CD4-positive, alpha-beta T cell treated with Interleukin-21 for 1 hour (primary cell): ENCODE measurements at regions not wholly inside any gene's neighbourhood (a gene's known extent, or its start where the extent isn't known, plus 50 kb on each side); places are given as distances from the start of the nearest gene placed in this dataset.

Experiments used
- DNase-seq: peaks from one replicate; pipeline ENCODE4 v3.0.0-alpha.2; 2020

DNA sequence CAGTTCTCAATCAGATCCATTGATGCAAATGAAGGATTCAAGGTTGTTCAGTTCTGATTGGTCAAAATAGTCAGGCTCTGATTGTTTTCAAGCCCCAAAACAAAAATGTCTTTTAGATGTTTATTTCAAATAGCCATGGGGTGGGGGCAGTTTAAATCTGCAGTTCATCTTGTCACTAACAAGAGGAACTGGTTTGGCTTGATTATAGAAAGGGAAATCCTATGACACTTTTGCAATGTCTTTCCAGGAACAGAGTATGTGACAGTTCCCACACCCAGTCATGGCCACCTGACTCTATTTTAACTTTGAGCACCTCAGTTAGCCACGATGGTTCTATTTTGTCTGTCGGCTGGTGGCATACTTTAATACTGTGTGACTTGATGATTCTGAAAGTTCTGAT lies 1544.1 kb downstream of the PLA2G4A start:
- DNase-seq: no peak

DNA sequence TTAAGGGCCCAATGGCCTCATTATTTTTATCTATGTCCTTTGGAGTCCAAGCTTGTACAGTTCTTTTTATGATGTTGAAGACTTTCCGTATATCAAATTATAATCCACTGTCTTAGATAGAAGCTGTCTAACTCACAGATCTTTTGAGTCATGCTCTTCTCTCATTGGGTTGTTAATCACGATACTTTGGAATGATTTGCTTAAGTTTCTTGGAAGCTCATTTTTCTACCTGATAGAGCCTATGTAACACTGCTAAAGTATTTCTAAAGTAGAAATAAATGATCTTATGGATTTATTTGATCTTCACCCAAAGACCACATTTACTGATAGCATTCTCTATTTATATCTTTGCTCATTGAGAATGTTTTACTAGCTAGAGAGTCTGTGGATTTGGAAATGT lies 1554.1 kb downstream of the PLA2G4A start:
- DNase-seq: no peak

DNA sequence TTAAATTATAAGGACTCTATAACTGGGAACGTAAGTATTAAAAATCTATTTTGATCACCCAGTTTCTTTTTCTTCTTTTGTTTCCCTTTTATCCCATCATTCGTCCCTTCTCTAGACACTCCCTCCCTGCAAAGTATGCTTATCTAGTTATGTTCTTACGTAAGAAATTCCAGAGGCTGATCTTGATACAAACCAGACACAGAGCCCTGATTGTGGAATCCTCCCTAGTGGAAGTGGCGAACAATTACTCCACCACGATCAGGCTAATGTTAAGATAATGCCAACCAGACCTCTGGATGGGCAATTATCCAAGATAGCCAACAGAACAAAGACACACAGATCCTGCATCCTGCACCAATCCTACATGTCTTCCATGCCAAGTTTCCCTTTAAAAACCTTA lies 1557.4 kb downstream of the PLA2G4A start:
- no peak for DNase-seq

DNA sequence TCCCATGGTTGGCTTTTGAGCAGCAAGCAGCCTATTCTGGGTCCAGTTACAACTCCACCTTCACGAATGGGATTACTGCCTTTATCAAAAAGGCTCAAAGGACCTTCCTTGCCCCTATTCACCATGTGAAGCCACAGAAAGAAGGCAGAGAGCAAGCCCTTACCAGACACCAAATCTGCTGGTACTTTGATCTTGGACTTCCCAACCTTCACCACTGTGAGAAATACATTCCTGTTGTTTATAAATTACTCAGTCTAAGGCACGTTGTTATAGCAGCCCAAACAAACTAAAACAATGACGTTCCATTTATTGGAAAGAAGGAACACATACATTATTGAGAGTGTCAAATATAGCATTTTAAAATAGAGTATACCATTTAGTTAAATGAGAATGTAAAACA lies 1557.9 kb downstream of the PLA2G4A start:
- DNase-seq: no peak

DNA sequence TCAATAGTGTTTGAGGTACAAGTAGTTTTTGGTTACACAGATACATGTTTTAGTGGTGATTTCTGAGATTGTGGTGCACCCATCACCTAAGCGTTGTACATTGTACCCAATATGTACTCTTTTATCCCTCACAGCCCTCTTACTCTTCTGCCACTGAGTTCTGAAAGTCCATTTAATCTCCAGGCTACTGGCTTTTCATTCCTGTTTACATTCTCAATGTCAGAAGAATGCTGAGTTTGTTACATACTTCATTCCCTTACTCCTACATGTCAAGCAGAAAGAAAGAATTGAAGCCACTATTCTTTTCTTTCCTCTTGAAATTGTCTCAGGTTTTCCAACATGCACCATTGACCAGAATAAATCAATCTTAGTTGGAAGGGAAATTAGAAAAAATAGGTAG lies 1565.9 kb downstream of the PLA2G4A start:
- no peak for DNase-seq

DNA sequence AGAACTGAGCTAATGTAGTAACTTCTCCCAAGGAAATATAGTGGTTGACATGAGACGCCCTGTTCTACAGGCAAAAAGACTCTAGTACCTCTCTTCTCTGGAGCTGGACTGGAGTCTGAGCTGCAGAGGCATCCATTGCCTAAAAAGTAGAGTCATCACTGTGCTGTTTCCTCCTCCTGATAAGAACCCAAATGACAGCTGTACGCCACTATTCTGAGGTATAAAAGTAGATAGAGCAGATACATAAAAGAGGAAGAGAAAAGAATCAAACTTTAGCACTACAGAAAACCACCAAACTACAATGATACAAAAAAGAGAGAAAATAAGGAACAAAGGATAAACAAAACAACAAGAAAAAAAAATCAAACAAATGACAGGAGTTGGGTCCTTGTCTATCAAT lies 1568.8 kb downstream of the PLA2G4A start:
- no peak for DNase-seq

DNA sequence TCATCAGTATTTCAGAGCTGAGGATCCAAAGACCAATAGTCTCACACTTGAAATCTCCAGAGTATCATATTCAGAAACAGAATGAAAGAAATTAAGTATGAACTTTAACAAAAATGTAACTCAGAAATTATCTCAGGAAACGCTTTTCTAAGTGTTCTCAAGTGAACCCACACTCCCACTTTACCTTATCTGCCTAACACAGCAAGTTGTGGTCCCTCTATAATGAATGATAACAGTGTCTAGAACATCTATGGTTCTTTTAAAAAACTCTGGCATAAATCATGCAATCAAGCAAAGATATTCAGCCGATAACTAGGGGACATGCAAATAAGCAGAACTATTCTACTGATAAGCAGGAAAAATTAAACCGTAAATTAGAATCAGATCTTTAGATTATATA lies 1574.2 kb downstream of the PLA2G4A start:
- DNase-seq: no peak

DNA sequence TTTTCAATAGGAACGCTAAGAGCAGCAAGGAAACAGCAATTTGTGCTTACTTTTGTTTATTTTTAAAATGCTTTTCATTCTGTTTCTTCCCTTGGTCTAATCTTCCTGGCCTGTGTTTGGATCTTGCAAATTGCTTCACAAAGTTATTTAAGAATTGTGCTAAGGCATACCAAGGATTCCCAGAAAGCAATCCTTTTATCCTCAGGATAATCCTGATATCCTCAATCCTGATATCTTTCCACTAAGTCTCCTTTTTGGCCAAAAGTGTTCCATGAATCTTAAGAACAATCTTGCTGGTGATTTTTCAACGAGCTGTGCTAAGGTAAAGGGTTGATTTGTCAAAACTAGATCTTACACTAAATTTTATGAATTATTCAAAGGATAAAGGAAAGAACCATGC lies 1577.9 kb downstream of the PLA2G4A start:
- no peak for DNase-seq

DNA sequence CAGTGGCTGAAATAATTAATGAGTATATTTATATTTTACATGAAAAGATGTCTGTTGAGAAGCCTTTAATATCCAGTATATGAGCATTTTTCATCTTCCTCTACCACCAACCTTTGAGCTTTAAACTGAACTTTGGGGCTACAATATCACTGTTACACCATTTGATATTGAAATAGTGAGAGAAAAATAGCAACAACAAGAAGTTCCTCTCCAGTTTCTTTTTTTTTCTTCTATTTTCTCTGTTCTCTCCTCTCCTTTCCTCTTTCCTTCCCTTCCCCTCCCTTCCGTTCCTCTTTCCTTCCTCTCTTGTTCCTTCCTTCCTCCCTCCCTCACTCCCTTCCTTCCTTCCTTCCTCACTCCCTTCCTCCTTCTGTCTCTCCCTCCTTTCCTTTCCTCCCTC lies 1591.4 kb downstream of the PLA2G4A start:
- DNase-seq: no peak

DNA sequence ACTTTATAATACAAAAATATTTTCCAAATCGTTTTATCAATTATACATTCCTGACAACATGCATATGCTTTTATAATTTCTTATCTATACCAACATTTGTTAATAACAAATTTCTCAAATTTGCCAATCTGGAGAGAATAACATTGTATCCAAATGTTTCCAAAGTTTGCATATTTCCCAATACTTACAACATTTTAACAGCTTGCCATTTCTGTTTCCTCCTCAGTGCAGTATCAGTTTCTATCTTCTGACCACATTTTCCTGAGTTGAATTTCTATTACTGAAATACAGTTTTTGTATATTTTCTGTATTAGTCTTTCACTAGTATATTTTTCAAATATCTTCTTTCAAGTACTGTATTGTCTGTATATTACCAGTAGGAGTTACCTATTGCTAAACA lies 1594.3 kb downstream of the PLA2G4A start:
- no peak for DNase-seq

DNA sequence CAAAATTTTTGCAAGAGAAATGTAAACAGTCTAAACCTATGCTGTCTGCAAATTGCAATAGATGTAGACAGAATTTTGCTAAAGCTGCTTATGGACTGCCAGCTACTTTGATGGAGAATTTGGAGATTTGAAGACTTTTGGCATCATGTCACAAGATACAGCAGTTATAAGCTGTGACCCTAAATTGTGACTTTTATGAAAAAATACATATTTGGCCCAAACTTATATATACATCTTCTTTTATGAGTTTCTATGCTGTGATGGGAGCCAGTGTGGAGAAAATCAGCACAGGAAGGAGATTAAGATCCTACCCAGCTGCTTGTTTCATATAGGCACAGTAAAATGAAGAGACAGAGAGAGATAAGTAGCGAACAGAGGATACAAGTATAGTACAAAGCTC lies 1595.4 kb downstream of the PLA2G4A start:
- no peak for DNase-seq

DNA sequence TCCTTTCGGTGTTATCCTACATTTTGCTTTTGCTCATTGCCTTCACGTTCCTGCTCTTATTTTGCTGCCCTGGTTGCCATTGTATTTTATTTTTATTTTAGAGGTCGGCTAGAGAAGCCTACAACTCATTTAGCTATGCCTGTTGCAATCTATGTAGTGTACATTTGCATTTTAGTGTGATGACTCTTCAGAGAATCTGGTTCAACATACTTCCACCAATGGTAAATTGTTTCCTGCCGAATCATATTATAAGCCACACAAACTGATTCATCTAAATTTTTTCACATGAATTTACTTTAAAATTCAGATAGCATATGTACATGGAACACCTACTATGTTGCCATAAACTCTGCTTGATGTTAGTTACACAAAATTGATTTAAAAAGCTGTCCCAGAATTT lies 1596.9 kb downstream of the PLA2G4A start:
- DNase-seq: no peak

DNA sequence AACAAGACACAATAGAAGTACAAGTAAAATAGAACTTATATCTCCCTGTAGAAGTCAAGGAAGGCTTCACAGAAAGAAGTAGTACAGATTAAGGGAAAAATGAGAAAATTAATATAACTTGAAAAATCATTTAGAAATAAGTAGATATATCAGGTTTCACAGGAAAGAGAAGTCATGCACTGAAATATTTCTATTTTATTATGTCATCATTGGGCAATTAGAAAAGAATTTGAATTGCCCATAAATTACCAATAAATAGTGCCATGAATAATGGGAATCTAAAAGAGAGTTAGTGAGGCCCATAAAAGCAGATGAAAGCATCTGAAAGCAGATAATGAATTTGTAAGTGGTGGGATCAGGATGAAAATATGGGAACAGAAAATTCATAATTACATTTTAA lies 1597.8 kb downstream of the PLA2G4A start:
- no peak for DNase-seq

DNA sequence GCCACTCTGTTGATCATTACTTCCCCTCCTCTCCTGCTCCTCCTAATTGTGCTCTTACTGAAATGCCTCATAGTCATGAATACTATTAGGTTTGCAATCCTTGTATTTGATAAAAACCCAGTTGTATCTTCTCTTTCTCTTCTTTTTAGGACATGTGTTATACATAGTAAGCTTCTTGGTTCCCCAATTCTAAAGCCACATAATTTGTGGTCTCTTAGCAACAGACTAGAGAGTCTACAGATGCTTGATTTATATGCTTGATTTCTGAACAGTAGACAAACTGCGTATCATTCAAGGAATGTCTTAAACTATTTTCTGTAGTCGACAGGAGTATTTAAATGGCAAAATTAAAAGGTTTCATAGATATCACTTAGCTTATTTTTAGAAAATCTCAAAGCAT lies 1598.9 kb downstream of the PLA2G4A start:
- DNase-seq: no peak

DNA sequence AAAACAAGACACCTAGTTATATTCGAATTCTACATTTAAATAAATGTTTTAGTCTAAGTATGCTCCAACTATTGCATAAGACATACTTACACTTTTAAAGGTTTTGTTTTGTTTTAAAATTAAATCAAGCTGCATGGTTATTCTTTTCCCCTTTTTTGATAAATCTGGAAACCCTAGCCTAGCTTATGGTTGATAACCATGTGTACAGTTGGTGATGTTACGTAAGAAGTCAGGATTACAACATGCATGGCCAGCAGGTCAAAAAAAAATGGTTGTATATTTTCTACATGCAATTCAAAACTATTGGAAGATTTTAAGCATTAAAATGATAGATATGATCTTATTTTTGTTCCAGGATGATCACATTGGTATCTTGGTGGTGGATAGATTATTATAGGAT lies 1600.6 kb downstream of the PLA2G4A start:
- no peak for DNase-seq

DNA sequence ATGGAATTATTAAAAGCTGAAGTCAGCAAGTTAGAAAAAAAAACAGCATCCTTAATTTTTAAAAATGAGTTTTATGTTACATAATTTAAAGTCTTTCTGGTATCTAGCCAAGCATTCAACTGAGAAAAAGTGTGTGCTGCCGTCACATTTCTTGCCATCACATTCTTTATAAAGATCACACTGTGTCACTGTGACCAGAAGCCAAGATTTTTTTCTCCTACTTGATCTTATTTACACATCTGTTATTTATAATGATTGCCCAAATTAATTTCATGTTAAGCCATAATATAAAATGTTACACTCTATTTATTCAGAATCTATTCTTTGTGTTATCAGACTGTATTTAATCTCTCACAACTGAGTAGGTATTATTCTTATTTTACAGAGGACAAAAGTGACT lies 1603.7 kb downstream of the PLA2G4A start:
- no peak for DNase-seq

DNA sequence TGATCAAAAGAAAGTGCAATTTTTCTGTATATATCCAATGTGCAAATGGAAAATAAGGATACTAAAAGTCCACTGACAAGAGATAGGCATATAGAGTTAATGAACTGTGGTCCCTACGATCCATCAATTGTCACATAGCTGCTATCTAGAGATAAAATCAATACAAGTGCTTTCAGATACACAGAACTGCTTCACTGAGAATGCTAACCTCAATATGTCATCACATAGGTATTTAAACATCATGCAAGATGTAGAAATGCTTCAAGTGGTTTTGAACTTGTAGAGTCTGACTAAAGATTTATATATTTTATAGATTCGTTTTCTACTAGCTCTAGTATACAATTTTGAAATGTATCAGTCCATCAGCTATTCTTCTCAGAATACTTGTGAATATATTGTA lies 1604.7 kb downstream of the PLA2G4A start:
- no peak for DNase-seq

DNA sequence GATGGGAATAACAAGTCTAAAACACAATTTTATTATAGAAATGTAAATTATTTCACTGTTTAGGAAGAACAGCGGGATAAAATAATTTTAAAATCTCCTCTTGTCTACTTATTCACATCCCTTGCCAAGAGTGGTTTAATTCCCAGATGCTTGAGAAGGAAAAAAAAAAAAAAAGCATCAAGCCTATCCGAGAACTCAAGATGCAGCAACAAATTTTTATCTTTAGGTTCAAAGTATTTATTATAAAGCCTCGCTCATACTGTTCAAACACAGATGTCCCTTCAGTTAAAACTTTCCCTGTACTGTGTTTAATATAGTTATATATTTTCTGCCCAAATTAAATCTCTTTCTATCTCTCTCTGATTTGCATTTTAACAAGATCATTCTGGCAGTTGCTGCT lies 1615.8 kb downstream of the PLA2G4A start:
- DNase-seq: no peak

DNA sequence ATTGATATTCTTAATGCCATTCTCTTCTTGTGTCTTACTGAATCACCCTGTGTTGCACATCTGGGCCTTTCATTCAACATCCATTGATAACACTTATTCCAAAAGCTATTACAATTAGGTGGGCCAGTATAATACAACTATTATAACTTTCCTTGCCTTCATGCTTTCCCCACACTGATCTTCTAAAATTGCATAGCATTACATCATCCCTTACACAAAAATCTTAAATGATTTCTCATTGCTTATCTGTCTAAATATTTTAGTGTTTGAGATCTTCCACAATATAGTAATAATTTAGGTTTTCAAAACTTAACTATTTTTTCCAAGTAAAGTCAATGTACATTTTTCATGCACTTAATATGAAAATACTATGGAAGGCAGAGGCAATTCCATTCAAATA lies 1634.1 kb downstream of the PLA2G4A start:
- no peak for DNase-seq

DNA sequence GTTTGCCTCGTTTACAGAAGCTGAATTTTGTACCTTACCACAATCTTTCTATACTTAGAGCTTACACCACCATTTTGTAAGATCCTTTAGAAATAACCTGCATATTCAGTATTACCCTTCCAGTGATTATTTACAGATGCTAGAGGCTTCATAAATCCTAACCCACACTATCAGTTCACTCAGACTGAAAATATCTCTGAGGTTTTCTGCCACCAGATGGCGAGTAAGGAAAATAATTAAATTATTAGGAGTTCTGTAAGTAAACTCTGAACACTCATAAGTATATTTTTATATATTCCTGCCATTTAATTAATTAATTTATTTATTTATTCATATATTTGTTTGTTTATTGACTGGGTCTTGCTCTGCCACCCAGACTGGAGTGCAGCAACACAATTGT lies 1635.2 kb downstream of the PLA2G4A start:
- no peak for DNase-seq

DNA sequence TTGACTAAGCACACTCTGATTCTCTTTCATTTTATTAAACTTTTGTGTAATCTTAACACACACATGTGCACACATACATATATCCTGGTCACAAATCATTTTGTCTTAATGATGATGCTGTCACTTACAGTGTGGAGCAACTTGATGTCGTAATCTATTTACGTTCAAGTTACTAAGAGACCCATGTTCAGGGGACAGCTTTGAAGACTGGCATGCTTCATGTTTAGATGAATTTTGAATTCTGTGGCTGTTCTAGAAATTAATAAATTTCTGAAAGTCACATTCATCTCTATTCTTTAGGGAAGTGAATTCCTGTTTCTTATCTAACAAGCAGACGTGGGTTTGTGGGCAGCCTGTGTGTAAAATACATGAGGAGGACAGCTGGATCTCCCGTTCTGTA lies 1637.8 kb downstream of the PLA2G4A start:
- DNase-seq: no peak

DNA sequence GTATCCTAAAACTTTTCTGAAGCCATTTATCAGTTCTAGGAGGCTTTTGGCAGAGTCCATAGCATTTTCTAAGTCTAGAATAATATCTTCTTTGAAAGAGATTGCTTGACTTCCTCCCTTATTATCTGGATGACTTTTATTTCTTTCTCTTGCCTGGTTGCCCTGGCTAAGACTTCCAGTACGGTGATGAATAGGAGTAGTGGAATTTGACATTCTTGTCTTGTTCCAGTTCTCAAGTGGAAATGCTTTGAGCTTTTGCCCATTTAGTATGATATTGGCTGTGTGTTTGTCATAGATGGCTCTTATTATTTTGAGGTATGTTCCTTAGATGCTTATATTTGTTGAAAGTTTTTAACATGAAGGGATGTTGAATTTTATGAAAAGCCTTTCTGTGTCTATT lies 1647.9 kb downstream of the PLA2G4A start:
- DNase-seq: no peak

DNA sequence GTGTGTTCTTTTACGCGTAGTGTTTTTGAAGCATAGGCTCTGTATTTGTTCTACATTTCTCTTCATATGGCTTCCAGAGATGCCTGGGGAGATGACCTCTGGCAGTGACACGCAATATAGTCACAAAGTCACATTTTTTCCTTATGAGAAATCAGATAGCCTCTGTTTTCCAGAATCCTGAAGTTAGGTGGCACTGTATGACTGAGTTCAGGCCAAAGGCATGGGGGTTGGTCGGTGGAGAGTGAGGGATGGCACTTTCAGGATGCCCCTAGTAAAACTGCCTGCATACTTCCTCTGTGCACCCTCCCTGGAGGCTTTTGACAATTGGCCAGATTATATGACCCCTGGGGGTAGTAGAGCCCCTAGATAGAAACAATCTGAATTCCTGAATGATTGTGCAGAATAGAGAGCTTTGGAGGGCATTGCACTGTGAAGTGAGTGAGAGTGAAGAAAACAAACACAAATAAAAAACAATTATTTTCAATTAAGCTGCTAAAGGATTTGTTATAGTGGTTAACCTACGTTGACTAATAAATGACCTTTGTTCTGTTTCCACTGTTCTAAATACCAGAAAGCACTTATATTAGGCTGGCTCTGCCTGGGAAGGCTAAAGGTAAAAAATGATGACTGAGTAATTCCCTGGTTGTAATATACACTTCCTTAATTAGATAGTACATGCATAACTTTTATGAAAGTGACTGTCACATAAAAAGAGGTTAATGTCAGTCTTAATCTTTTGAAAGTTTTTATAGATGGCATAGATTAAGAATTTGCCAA lies 1660.8 kb downstream of the PLA2G4A start:
- DNase-seq: no peak

DNA sequence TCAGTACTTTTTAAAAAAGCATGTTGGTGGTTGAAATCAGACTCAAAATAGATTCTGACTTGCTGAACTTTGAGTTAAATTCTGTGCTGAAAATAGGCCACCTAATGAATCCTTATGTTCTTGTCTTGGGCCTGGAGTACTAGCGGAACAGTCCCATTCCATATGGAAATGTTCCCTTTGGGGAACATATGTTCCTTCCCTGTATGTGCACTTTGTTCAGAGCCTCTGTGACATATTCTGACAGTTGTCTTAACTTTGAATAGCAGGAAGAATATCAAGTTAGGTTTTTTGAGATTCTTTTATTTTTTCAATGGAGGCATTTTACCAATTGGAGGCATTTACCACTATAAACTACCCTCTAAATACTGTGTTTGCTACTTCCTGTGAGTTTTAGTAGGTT lies 1667.8 kb downstream of the PLA2G4A start:
- DNase-seq: no peak

DNA sequence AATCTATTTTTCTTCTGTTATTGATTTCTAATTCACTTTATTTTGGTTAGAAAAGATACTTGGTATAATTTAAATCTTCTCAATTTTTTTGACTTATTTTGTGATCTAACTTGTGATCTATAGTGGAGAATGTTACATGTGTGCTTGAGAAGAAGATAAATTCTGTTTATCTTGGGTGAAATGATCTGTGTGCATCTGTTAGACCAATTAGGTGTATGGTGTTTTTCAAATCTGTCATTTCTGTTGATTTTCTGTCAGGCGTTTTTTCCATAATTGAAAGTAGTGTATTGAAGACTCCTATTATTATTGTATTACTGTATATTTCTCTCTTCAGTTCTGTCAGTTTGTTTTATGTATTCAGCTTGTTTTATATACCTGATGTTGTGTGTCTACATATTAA lies 1668.3 kb downstream of the PLA2G4A start:
- DNase-seq: no peak

DNA sequence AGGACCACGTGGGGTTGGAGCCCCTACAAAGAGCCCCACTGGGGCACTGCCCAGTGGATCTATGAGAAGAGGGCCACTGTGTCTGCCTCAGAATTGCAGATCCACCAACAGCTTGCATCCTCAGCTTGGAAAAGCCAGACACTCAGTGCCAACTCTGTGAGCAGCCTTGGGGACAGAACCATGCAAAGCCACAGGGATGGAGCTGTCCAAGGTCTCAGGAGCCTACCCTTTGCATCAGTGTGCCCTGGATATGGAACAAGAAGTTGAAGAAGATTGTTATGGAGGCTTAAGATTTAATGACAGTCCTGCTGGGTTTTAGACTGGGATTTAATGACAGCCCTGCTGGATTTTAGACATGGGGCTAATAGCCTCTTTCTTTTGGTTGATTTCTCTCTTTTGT lies 1670.9 kb downstream of the PLA2G4A start:
- DNase-seq: no peak
